ENCODE measurements at regions not wholly inside any gene's neighbourhood (a gene's known extent, or its start where the extent isn't known, plus 50 kb on each side); places are given as distances from the start of the nearest gene placed in this dataset.
"Not testable (repeated sequence)": the region's sequence is repeated elsewhere in the genome, so short reads cannot be mapped to it uniquely, and the experiment has no call there.

DNA sequence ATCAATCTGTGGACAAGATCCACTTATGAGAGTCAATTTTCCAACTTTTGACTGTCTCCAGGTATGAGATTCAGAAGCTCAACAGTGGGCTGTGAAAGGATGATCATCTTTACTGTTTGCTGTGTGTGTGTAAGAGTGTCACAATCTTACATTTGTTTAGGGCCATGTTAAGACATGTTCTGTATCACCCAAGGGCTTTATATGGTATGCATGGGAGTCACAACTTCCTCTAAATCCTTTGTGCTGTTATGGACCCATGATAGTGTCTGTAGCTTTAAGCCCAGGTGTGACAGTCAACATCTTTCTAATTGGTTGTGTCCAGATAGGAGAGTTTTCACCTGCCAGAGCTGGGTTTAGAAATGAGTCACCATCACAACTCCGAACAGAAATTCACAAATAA lies 70.2 kb downstream of the ZNF726 start:
- H3K36me3 Mint-ChIP-seq (ENCODE audit: low read depth); H3K4me3 Mint-ChIP-seq; H3K4me1 Mint-ChIP-seq (ENCODE audit: low read depth); DNase-seq (ENCODE audit: low spot score); H3K27ac Mint-ChIP-seq; intact Hi-C loops (cut with micrococcal nuclease); H3K27me3 Mint-ChIP-seq (ENCODE audit: insufficient read depth): not testable (repeated sequence)
- peaks cover 63% of the 10 kb centered on the region for H3K9me3 Mint-ChIP-seq

DNA sequence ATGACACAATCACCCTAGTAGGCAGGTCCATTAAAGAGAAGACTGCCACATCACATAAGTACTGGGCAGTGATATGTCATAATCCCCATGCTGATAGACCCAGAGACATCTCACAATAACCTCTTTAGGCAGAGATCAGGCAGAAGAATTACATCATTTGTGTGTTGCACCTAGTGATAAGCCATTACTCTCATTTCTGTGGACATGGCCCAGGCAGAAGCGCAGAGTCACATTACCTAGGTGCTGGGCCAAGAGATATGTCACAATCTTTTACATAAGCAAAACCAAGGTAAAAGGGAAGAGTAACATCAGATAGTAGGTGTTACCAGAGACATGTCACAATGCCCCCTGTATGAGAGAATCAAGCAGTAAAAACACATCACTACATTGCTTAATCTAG lies 71.9 kb downstream of the ZNF726 start:
- Mint-ChIP-seq H3K36me3 (ENCODE audit: low read depth) (no peaks in the 10 kb centered on the region), H3K9me3 (peaks cover 51% of the 10 kb centered on the region), H3K27me3 (ENCODE audit: insufficient read depth) (no peaks in the 10 kb centered on the region), H3K4me1 (ENCODE audit: low read depth) (no peaks in the 10 kb centered on the region), H3K27ac (no peak overlapping the region), H3K4me3 (no peak overlapping the region)
- no peak for DNase-seq (ENCODE audit: low spot score)
- intact Hi-C loops (cut with micrococcal nuclease): no loop called here

DNA sequence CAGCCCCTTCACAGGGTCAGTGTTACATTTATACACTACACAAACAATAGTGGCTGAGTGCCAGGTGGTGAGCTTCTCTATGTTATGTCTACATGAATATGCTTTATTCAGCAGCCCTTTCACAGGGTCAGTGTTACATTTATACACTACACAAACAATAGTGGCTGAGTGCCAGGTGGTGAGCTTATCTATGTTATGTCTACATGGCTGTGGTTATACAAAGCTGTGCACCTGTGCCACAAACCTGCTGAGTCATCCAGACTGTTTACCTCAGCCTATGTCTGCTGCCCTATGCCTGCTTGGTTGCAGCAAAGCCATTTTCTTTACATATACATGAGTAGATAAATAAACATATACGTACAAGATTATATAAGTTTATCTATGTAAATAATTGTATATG lies 76.5 kb downstream of the ZNF726 start:
- Mint-ChIP-seq H3K36me3 (ENCODE audit: low read depth) (peaks cover 3% of the 10 kb centered on the region), H3K4me3 (no peak overlapping the region), H3K4me1 (ENCODE audit: low read depth) (no peaks in the 10 kb centered on the region), H3K27me3 (ENCODE audit: insufficient read depth) (no peaks in the 10 kb centered on the region), H3K9me3 (peaks cover 59% of the 10 kb centered on the region), H3K27ac (no peak overlapping the region)
- DNase-seq (ENCODE audit: low spot score): no peak
- intact Hi-C loops (cut with micrococcal nuclease): no loop called here

DNA sequence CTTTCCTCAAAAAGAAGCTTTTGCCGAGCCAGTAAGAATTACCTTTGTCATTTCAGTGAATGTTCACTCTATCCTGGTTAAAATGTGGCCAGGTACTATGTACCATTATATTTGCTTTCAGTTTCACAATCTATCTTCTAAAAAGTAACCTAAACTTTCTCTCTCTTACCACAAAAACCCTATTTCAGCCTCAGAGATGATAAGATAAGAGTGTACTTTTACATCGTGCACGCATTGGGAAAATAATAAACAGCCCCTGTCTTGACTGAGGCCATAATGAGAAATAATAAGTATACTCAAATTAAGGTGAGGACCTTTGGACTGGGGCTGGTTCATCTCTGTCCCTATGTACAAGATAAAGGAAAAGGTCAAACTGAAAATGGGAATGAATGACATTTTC lies 77.7 kb downstream of the ZNF726 start:
- no peak overlapping the region for H3K27ac Mint-ChIP-seq
- H3K9me3 Mint-ChIP-seq: peaks cover 59% of the 10 kb centered on the region
- H3K4me3 Mint-ChIP-seq: no peak overlapping the region
- H3K4me1 Mint-ChIP-seq (ENCODE audit: low read depth): no peaks in the 10 kb centered on the region
- intact Hi-C loops (cut with micrococcal nuclease): no loop called here
- H3K27me3 Mint-ChIP-seq (ENCODE audit: insufficient read depth): no peaks in the 10 kb centered on the region
- DNase-seq (ENCODE audit: low spot score): no peak
- H3K36me3 Mint-ChIP-seq (ENCODE audit: low read depth): peaks cover 3% of the 10 kb centered on the region

DNA sequence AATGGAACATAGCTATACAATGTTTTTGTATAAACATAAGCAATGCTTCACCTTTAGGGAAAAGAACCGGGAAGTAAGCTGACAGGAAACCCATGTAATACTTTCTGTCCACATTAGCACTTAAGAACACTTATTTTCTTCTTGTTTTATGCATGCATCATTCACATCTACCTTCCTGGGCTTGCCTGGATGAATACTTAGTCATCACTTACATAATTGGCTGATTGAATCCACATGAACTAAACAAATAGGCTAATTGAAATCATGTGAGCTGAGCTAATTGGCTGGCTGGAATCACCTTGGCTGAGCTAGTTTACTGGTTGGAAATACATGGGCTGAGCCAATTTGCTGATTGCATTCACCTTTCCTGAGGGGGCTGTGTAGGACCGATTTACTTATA lies 78.8 kb downstream of the ZNF726 start:
- H3K9me3 Mint-ChIP-seq: peaks cover 62% of the 10 kb centered on the region

DNA sequence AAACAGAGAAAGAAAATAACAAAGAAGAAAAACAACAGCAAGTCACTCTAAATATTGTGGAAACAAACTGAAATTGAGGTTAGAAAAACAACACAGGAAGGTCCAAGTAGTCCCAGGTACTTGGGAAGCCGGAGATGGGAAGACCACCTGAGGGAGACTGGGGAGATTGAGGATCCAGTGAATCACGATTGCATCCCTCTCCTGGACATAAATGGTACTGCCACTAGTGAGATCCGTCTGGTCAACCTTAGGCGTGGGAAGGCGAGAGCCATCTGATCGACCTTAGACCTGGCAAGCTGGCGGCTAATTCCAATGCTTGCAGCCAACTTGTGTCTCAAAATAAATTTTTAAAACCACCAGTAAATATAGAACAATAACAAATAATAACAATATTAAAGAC lies 81.9 kb downstream of the ZNF726 start:
- H3K36me3 Mint-ChIP-seq (ENCODE audit: low read depth): peaks cover 3% of the 10 kb centered on the region
- DNase-seq (ENCODE audit: low spot score): no peak
- H3K4me1 Mint-ChIP-seq (ENCODE audit: low read depth): no peaks in the 10 kb centered on the region
- H3K27me3 Mint-ChIP-seq (ENCODE audit: insufficient read depth): no peaks in the 10 kb centered on the region
- H3K4me3 Mint-ChIP-seq: no peak overlapping the region
- H3K9me3 Mint-ChIP-seq: peaks cover 85% of the 10 kb centered on the region
- intact Hi-C loops (cut with micrococcal nuclease): no loop called here
- H3K27ac Mint-ChIP-seq: no peak overlapping the region

More for the DNA sequence above, 78.8 kb downstream of the ZNF726 start:
- no peak for DNase-seq (ENCODE audit: low spot score)
- H3K4me3 Mint-ChIP-seq: no peak overlapping the region
- H3K27ac Mint-ChIP-seq: no peak overlapping the region
- intact Hi-C loops (cut with micrococcal nuclease): no loop called here
- peaks cover 3% of the 10 kb centered on the region for H3K36me3 Mint-ChIP-seq (ENCODE audit: low read depth)
- no peaks in the 10 kb centered on the region for H3K27me3 Mint-ChIP-seq (ENCODE audit: insufficient read depth)
- H3K4me1 Mint-ChIP-seq (ENCODE audit: low read depth): no peaks in the 10 kb centered on the region

DNA sequence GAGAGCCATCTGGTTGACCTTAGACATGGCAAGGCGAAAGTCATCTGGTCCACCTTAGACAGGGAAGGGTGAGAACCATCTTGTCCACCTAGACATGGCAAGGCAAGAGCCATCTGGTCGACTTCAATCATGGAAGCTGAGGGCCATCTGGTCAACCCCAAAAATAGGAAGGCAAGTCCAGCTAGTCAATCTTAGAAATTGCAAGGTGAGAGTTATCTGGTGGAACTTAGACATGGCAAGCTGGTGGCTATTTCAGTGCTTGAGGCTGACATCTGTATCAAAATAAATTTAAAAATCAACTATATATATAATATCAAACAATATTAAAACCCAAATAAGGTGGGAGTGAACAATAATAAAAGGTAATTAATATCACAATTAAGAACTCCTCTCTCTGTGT lies 83.9 kb downstream of the ZNF726 start:
- no peak overlapping the region for H3K27ac Mint-ChIP-seq
- H3K36me3 Mint-ChIP-seq (ENCODE audit: low read depth): peaks cover 3% of the 10 kb centered on the region
- intact Hi-C loops (cut with micrococcal nuclease): no loop called here
- no peaks in the 10 kb centered on the region for H3K4me1 Mint-ChIP-seq (ENCODE audit: low read depth)
- H3K9me3 Mint-ChIP-seq: peaks cover 78% of the 10 kb centered on the region
- no peak for DNase-seq (ENCODE audit: low spot score)
- H3K4me3 Mint-ChIP-seq: no peak overlapping the region
- no peaks in the 10 kb centered on the region for H3K27me3 Mint-ChIP-seq (ENCODE audit: insufficient read depth)

DNA sequence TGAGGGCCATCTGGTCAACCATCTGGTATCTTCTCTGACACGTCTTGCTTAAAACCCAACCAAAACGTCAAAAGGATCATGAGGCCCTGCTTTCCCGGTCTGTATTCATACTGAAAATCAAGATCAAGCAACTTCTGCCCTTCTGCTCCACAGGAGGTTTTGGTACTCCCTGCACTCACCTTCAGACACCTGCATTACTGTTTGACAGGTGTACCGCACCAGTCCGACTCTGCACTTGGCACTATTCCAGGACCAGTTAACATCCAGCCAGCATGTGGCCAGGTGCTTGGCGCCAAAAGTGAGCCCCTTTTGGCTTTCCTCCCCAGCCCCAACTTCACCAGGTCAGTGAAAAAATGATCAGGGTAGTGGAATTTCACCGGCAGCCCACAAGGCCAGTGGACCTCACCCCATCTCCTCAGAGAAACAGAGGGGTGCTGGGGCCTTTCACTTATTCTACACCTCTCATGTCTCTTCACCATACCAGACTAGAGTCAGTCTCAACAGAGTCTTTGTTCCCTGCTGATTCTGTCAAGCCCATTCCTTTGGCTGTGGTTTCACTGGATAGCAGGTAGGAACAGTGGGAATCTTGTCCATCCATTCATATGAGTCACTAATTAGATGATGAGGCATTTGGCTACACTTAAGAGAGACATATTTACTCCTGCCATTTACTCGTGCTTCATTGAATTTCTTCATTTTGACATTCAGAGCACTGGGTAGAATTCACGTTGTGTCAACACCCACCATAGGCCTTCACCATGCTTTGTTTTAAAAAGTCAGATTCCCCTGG lies 85.3 kb downstream of the ZNF726 start:
- intact Hi-C loops (cut with micrococcal nuclease): no loop called here
- DNase-seq (ENCODE audit: low spot score): no peak
- H3K9me3 Mint-ChIP-seq: peaks cover 66% of the 10 kb centered on the region
- no peak overlapping the region for H3K27ac Mint-ChIP-seq
- H3K27me3 Mint-ChIP-seq (ENCODE audit: insufficient read depth): no peaks in the 10 kb centered on the region
- no peak overlapping the region for H3K4me3 Mint-ChIP-seq
- peaks cover 3% of the 10 kb centered on the region for H3K36me3 Mint-ChIP-seq (ENCODE audit: low read depth)
- H3K4me1 Mint-ChIP-seq (ENCODE audit: low read depth): no peaks in the 10 kb centered on the region

DNA sequence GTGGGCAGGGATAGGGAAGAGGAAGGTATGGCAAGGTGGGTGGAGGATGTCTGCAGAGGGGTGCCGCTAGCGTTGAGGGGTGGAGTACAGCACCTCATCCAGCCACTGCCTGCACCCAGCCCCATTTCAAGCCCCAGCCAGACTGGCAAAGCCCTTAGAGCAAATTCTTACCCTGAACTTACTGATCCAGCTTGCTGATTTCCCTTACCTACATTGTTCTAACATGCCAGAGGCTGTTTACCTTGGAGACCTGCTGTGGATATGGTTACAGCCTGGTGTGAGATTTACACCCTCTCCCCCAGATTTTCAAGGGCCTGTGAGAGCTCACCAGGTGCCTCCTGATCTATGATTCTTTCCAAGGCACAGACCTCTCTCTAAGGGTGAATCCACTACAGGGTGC lies 86.0 kb downstream of the ZNF726 start:
- H3K4me1 Mint-ChIP-seq (ENCODE audit: low read depth): no peaks in the 10 kb centered on the region
- no peak for DNase-seq (ENCODE audit: low spot score)
- no peak overlapping the region for H3K27ac Mint-ChIP-seq
- H3K36me3 Mint-ChIP-seq (ENCODE audit: low read depth): peaks cover 1% of the 10 kb centered on the region
- no peaks in the 10 kb centered on the region for H3K27me3 Mint-ChIP-seq (ENCODE audit: insufficient read depth)
- intact Hi-C loops (cut with micrococcal nuclease): no loop called here
- H3K4me3 Mint-ChIP-seq: no peak overlapping the region
- peaks cover 59% of the 10 kb centered on the region for H3K9me3 Mint-ChIP-seq

DNA sequence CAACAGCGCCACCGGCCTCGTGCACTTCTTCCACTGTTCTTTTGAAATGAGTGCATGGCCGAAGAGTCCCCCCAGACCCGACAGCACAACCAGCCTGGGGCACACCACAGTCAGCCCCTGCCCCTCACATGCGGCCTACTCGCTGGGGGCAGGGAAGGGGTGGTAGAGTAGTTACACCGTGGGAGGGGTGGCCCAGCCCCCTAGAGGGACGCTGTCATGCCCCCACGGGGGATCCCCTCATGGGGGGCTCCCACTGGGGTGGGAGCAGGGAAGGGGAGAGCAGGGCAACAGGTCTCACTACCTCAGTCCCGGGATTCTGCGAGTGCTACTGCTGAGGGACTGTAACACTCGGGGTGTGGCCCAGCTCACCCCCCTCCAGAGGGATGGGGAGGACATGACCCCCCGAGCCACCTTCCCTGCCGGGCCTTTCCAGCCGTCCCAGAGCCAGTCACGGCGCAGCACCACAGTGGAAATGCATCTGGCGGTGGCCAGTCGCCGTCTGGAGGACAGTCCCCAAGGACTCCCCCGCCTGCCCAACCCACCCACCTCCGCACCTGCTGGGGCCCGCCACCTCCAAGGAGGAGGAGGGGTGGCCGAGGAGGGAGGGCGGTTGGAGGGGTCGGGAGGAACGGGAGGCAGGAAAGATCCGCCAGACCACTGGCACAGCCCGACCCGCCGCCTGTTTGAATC lies 84.6 kb upstream of the ZNF254 start:
- no peaks in the 10 kb centered on the region for H3K27me3 Mint-ChIP-seq (ENCODE audit: insufficient read depth)
- H3K4me3 Mint-ChIP-seq: no peak overlapping the region
- DNase-seq (ENCODE audit: low spot score): no peak
- H3K36me3 Mint-ChIP-seq (ENCODE audit: low read depth): no peaks in the 10 kb centered on the region
- no peaks in the 10 kb centered on the region for H3K4me1 Mint-ChIP-seq (ENCODE audit: low read depth)
- H3K9me3 Mint-ChIP-seq: peaks cover 50% of the 10 kb centered on the region
- intact Hi-C loops (cut with micrococcal nuclease): no loop called here
- H3K27ac Mint-ChIP-seq: no peak overlapping the region

DNA sequence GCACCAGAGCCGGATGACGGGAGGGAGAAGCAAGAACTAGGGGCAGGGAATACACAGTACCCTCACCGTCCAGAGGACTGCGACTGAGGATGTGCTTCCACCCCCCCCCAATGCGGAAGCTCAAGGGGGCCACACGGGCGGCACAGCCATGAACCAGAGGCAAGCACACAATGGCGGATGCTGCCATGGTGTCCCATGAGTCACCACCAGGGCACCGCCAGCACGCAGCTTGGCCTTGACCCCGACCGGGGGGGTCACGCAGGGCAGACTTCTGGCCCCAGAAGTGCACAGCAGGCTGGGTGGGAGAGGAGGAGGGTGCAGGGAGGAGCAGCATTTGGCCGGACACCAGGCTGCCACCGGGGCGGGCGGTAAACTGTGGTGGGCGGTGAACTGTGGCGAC lies 83.5 kb upstream of the ZNF254 start:
- intact Hi-C loops (cut with micrococcal nuclease): no loop called here
- no peak overlapping the region for H3K27ac Mint-ChIP-seq
- DNase-seq (ENCODE audit: low spot score): no peak
- no peak overlapping the region for H3K4me3 Mint-ChIP-seq
- no peaks in the 10 kb centered on the region for H3K36me3 Mint-ChIP-seq (ENCODE audit: low read depth)
- peaks cover 51% of the 10 kb centered on the region for H3K9me3 Mint-ChIP-seq
- no peaks in the 10 kb centered on the region for H3K27me3 Mint-ChIP-seq (ENCODE audit: insufficient read depth)
- no peaks in the 10 kb centered on the region for H3K4me1 Mint-ChIP-seq (ENCODE audit: low read depth)

DNA sequence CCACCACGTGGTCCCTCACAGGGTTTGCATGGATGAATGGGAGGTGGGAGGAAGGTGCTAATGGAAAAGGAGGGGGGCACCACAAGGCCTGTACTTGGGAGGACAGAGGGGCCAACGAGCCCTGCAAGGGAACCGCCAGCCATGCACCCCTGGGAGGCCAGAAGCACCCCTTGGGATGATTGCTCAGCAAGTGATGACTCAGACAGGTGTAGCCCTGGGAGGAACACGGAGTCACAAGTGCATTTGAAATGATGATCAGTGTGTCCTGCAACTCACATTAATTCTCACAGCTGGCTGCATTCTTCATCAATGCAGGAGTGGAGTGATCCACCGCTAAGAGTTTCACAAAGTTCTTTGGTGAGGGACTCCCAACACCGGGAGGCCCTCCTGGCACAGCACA lies 82.8 kb upstream of the ZNF254 start:
- no peak overlapping the region for H3K27ac Mint-ChIP-seq
- H3K27me3 Mint-ChIP-seq (ENCODE audit: insufficient read depth): no peaks in the 10 kb centered on the region
- intact Hi-C loops (cut with micrococcal nuclease): no loop called here
- no peak overlapping the region for H3K4me3 Mint-ChIP-seq
- H3K9me3 Mint-ChIP-seq: peaks cover 49% of the 10 kb centered on the region
- no peak for DNase-seq (ENCODE audit: low spot score)
- H3K36me3 Mint-ChIP-seq (ENCODE audit: low read depth): no peaks in the 10 kb centered on the region
- H3K4me1 Mint-ChIP-seq (ENCODE audit: low read depth): no peaks in the 10 kb centered on the region

DNA sequence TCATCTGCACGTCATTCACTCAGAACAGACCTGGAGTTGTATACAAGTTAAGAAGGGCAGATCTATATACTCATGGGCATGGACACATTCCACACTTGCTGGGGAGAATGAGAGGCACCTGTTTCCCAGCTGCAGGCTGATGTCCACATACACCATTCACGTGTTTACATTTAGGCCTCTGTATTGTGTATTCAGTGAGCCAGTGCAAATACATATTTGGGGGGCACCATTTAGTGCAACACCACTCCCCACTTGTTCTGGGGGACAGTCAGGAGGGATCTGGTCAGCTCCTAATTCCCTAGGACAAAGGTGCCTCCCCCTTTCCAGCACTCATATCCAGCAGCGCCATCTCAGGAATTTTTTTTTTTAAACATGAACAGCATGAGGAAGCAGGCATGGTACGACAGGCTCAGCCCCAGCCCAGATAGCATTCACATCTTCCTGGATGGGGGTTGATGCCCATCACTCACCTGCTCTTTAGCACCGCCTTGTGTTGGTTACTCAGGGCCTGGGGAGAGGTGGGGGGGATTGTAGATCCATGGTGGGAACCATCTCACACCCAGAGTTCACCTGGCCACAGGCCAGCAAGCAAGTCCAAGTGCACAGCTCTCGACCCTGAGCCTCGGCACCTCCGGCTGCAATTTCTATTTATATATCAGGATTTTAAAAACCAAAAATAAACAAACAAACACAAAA lies 56.9 kb upstream of the ZNF254 start:
- H3K27me3 Mint-ChIP-seq (ENCODE audit: insufficient read depth): no peaks in the 10 kb centered on the region
- peaks cover 4% of the 10 kb centered on the region for H3K36me3 Mint-ChIP-seq (ENCODE audit: low read depth)
- no peak overlapping the region for H3K4me3 Mint-ChIP-seq
- DNase-seq (ENCODE audit: low spot score): no peak
- H3K9me3 Mint-ChIP-seq: peaks cover 14% of the 10 kb centered on the region
- intact Hi-C loops (cut with micrococcal nuclease): loop anchor here (5.0 kb wide), 1 partner anchor 343 kb away; the partner anchor contains the start of gene ZNF675
- no peak overlapping the region for H3K27ac Mint-ChIP-seq
- peaks cover 14% of the 10 kb centered on the region for H3K4me1 Mint-ChIP-seq (ENCODE audit: low read depth)

Data from activated T-helper 1 cell treated with anti-CD3 and anti-CD28 coated beads, Interleukin-12 subunit alpha, Interleukin-12 subunit beta, Interleukin-2, Interleukin-4 antibody, amounts not matched to agents 30 ng/mL and 10 ng/mL and 1 ng/mL, durations not matched to agents 14 hours and 24 hours and 36 hours (primary cell).